ENCODE measurements at regions not wholly inside any gene's neighbourhood (a gene's known extent, or its start where the extent isn't known, plus 50 kb on each side); places are given as distances from the start of the nearest gene placed in this dataset.

GRCh38 chr5:164439799-164440198 is 934.4 kb downstream of the MAT2B start:
- H3K9me3 ChIP-seq = no peaks in the 10 kb centered on the region
- no peak for ATAC-seq
- H3K27ac ChIP-seq = no peak overlapping the region
- no peak for DNase-seq
- 14 to 21% methylated on average over 1 of the region's 1 CpG for WGBS, 2 donors
- H3K4me1 ChIP-seq = peaks cover 4% of the 10 kb centered on the region
- no peak overlapping the region for H3K4me3 ChIP-seq
- no peaks in the 10 kb centered on the region for H3K27me3 ChIP-seq
- TF ChIP-seq CTCF (IDR thresholded peaks at IDR 0.05) (no peak), POLR2A (IDR thresholded peaks at IDR 0.05) (no peak)
- intact Hi-C loops (cut with DNase I) = no loop called here
- no peaks in the 10 kb centered on the region for H3K36me3 ChIP-seq (replicated peaks in 1 of 2; ENCODE audit: insufficient read depth in 1 of 2, low read depth in 2 of 2)

- Histone ChIP-seq H3K9me3 (no peaks in the 10 kb centered on the region), H3K4me3 (no peak overlapping the region), H3K27ac (no peak overlapping the region), H3K4me1 (no peaks in the 10 kb centered on the region), H3K27me3 (no peaks in the 10 kb centered on the region), H3K36me3 (replicated peaks in 1 of 2; ENCODE audit: insufficient read depth in 1 of 2, low read depth in 2 of 2) (no peaks in the 10 kb centered on the region)
- DNase-seq (no peak), ATAC-seq (no peak)
- intact Hi-C loops (cut with DNase I) = no loop called here
- TF ChIP-seq POLR2A (IDR thresholded peaks at IDR 0.05) (no peak), CTCF (IDR thresholded peaks at IDR 0.05) (no peak)
- 54% methylated on average over 1 of the region's 1 CpG for WGBS, 2 donors
These were observed 944.0 kb downstream of the MAT2B start for GRCh38 chr5:164449460-164449859.

GRCh38 chr5:164466033-164466432 is 960.6 kb downstream of the MAT2B start:
- DNase-seq (no peak), ATAC-seq (no peak)
- no peak overlapping the region for H3K27ac ChIP-seq
- no peak overlapping the region for H3K4me3 ChIP-seq
- H3K27me3 ChIP-seq = no peaks in the 10 kb centered on the region
- intact Hi-C loops (cut with DNase I) = no loop called here
- TF ChIP-seq POLR2A (IDR thresholded peaks at IDR 0.05) (no peak), CTCF (IDR thresholded peaks at IDR 0.05) (no peak)
- no peaks in the 10 kb centered on the region for H3K9me3 ChIP-seq
- H3K4me1 ChIP-seq = no peaks in the 10 kb centered on the region
- H3K36me3 ChIP-seq (replicated peaks in 1 of 2; ENCODE audit: insufficient read depth in 1 of 2, low read depth in 2 of 2) = no peaks in the 10 kb centered on the region

- no peaks in the 10 kb centered on the region for H3K9me3 ChIP-seq
- H3K4me3 ChIP-seq = no peak overlapping the region
- H3K36me3 ChIP-seq (replicated peaks in 1 of 2; ENCODE audit: insufficient read depth in 1 of 2, low read depth in 2 of 2) = no peaks in the 10 kb centered on the region
- no peak for DNase-seq
- intact Hi-C loops (cut with DNase I) = no loop called here
- H3K27me3 ChIP-seq = no peaks in the 10 kb centered on the region
- no peaks in the 10 kb centered on the region for H3K4me1 ChIP-seq
- no peak for TF ChIP-seq CTCF (IDR thresholded peaks at IDR 0.05)
- no peak for TF ChIP-seq POLR2A (IDR thresholded peaks at IDR 0.05)
- WGBS, 2 donors = 46 to 48% methylated on average over 1 of the region's 1 CpG
- ATAC-seq = no peak
- H3K27ac ChIP-seq = no peak overlapping the region
These were observed 964.9 kb downstream of the MAT2B start for GRCh38 chr5:164470312-164470711.

GRCh38 chr5:164472165-164472564 is 966.7 kb downstream of the MAT2B start:
- WGBS, 2 donors = 28 to 32% methylated on average over 1 of the region's 1 CpG
- no peak for TF ChIP-seq CTCF (IDR thresholded peaks at IDR 0.05)
- no peak for TF ChIP-seq POLR2A (IDR thresholded peaks at IDR 0.05)
- intact Hi-C loops (cut with DNase I) = no loop called here
- Histone ChIP-seq H3K27ac (no peak overlapping the region), H3K27me3 (no peaks in the 10 kb centered on the region), H3K36me3 (replicated peaks in 1 of 2; ENCODE audit: insufficient read depth in 1 of 2, low read depth in 2 of 2) (no peaks in the 10 kb centered on the region), H3K4me3 (no peak overlapping the region), H3K4me1 (no peaks in the 10 kb centered on the region), H3K9me3 (no peaks in the 10 kb centered on the region)
- no peak for ATAC-seq
- no peak for DNase-seq
